Neural cell (in vitro differentiated cells): ENCODE measurements at regions not wholly inside any gene's neighbourhood (a gene's known extent, or its start where the extent isn't known, plus 50 kb on each side); places are given as distances from the start of the nearest gene placed in this dataset.
"Not testable (repeated sequence)": the region's sequence is repeated elsewhere in the genome, so short reads cannot be mapped to it uniquely, and the experiment has no call there.

Source experiments
- H2AFZ ChIP-seq: fragments of 200-600, 300-800 bp; sonication (generic), shearing (Covaris generic); 2 replicates; pipeline ENCODE4 v1.6.0; 2014; ENCODE audit warnings: low read depth, mild to moderate bottlenecking, antibody characterized with exemption, low read length, moderate library complexity
- H3F3A ChIP-seq: fragments of 200-600 bp; shearing (Covaris generic); 2 replicates; pipeline ENCODE4 v1.6.1; 2016; ENCODE audit warnings: mild to moderate bottlenecking, moderate library complexity, mixed read lengths, antibody characterized with exemption, low read length; ENCODE audit not compliant: insufficient read depth, poor library complexity, severe bottlenecking
- H3K27ac ChIP-seq: fragments of 200-600, 300-800 bp; sonication (generic), shearing (Covaris generic); 2 replicates; pipeline ENCODE4 v1.5.1; 2014; ENCODE audit warnings: mild to moderate bottlenecking, low read length, moderate library complexity
- H3K27me3 ChIP-seq: fragments of 300-800, 200-600 bp; sonication (generic), shearing (Covaris generic); 2 replicates; pipeline ENCODE4 v1.6.0; 2014; ENCODE audit warnings: mild to moderate bottlenecking, low read depth, low read length, moderate library complexity; ENCODE audit not compliant: insufficient read depth
- H3K36me3 ChIP-seq: fragments of 300-800, 200-600 bp; sonication (generic), shearing (Covaris generic); 2 replicates; pipeline ENCODE4 v1.5.1; 2014; ENCODE audit warnings: mild to moderate bottlenecking, antibody characterized with exemption, low read length, moderate library complexity; ENCODE audit not compliant: insufficient read depth
- H3K4me2 ChIP-seq: fragments of 300-800, 200-600 bp; sonication (generic), shearing (Covaris generic); 2 replicates; pipeline ENCODE4 v1.6.0; 2014; ENCODE audit warnings: mild to moderate bottlenecking, low read length
- H3K4me3 ChIP-seq: fragments of 300-800, 200-600 bp; sonication (generic), shearing (Covaris generic); 2 replicates; pipeline ENCODE4 v1.5.1; 2014; ENCODE audit warnings: mild to moderate bottlenecking, low read length, moderate library complexity
- H3K79me2 ChIP-seq: fragments of 200-600 bp; shearing (Covaris generic); replicated peaks from 2 replicates; pipeline ENCODE4 v1.6.0; 2014; ENCODE audit warnings: mild to moderate bottlenecking, low read length, moderate library complexity; ENCODE audit not compliant: insufficient read depth
- H3K9ac ChIP-seq: fragments of 300-800, 200-600 bp; sonication (generic), shearing (Covaris generic); 2 replicates; pipeline ENCODE4 v1.6.1; 2016; ENCODE audit warnings: mild to moderate bottlenecking, low read length, mixed read lengths
- H3K9me2 ChIP-seq: fragments of 200-600 bp; shearing (Covaris generic); 2 replicates; pipeline ENCODE4 v1.6.1; 2016; ENCODE audit warnings: mild to moderate bottlenecking, low read length, mixed read lengths; ENCODE audit not compliant: insufficient read depth
- H3K9me3 ChIP-seq: fragments of 200-600, 300-800 bp; sonication (generic), shearing (Covaris generic); 2 replicates; pipeline ENCODE4 v1.6.1; 2016; ENCODE audit warnings: mild to moderate bottlenecking, mixed run types, low read length, moderate library complexity, mixed read lengths
- H4K20me1 ChIP-seq: fragments of 200-600 bp; shearing (Covaris generic); 2 replicates; pipeline ENCODE4 v1.6.1; 2016; ENCODE audit warnings: mild to moderate bottlenecking, mixed run types; ENCODE audit not compliant: insufficient read depth
- EP300 ChIP-seq: fragments of 450-650 bp; conservative IDR thresholded peaks from 2 replicates; pipeline ENCODE4 v1.6.1; 2014; ENCODE audit warnings: antibody characterized with exemption, mild to moderate bottlenecking, moderate library complexity; ENCODE audit not compliant: poor library complexity, severe bottlenecking
- EZH2 ChIP-seq: fragments of 200-600, 300-800 bp; shearing (Covaris generic), sonication (generic); IDR thresholded peaks from 2 replicates; pipeline ENCODE4 v1.6.1; 2014; ENCODE audit warnings: antibody characterized with exemption, low read length, borderline replicate concordance, mild to moderate bottlenecking; ENCODE audit not compliant: insufficient read depth, poor library complexity, severe bottlenecking
- MXI1 ChIP-seq: fragments of 450-650 bp; conservative IDR thresholded peaks from 2 replicates; pipeline ENCODE4 v1.6.1; 2014; ENCODE audit warnings: antibody characterized with exemption, mild to moderate bottlenecking; ENCODE audit not compliant: poor library complexity, severe bottlenecking
- POLR2AphosphoS5 ChIP-seq: IDR thresholded peaks from 2 replicates; pipeline ENCODE4 v1.6.1; 2012
- RAD21 ChIP-seq: fragments of 450-650 bp; conservative IDR thresholded peaks from 2 replicates; pipeline ENCODE4 v1.6.1; 2014; ENCODE audit warnings: antibody characterized with exemption, mild to moderate bottlenecking, moderate library complexity
- SMC3 ChIP-seq: fragments of 450-650 bp; conservative IDR thresholded peaks from 2 replicates; pipeline ENCODE4 v1.6.1; 2014; ENCODE audit warnings: antibody characterized with exemption, mild to moderate bottlenecking, moderate library complexity; ENCODE audit not compliant: poor library complexity
- TAF1 ChIP-seq: IDR thresholded peaks from 2 replicates; pipeline ENCODE4 v1.6.1; 2012; ENCODE audit warnings: low read depth
- TF ChIP-seq, protein P1 (sequence below): IDR thresholded peaks from 2 replicates; pipeline ENCODE4 v1.6.1; 2012; ENCODE audit warnings: borderline replicate concordance
- TF ChIP-seq, protein P2 (sequence below): fragments of 450-650 bp; IDR thresholded peaks from 2 replicates; pipeline ENCODE4 v1.5.1; 2014; ENCODE audit warnings: antibody characterized with exemption, mild to moderate bottlenecking, moderate library complexity; ENCODE audit not compliant: poor library complexity, severe bottlenecking

DNA sequence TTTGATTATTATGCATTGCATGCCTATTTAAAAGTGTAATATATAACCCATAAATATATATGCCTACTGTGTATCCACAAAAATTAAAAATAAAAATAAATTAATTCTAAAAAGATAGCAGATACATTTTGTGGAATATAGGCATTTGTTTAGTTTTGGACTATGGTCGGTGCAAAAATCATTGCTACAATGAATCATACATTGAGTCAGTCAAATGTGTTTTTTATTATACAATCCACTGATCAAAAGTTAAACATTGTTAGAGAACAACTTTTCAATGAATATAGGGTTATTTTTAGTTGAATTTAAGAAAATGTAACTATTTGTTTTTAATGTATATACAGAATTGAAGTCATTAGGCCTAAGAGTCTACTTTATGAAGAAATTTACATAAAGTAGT, 885.9 kb downstream of the EFNA5 start:
- no peaks in the 10 kb centered on the region for H3K9me3 ChIP-seq
- no peak overlapping the region for H2AFZ ChIP-seq
- H3F3A ChIP-seq: no peaks in the 10 kb centered on the region
- no peak overlapping the region for H3K4me3 ChIP-seq
- H3K9me2 ChIP-seq: no peaks in the 10 kb centered on the region
- H3K27me3 ChIP-seq: no peaks in the 10 kb centered on the region
- H3K9ac ChIP-seq: no peak overlapping the region
- no peak overlapping the region for H3K27ac ChIP-seq
- no peaks in the 10 kb centered on the region for H4K20me1 ChIP-seq
- H3K79me2 ChIP-seq: no peaks in the 10 kb centered on the region
- TF ChIP-seq SMC3: no peak
- TF ChIP-seq MXI1: no peak
- no peak for TF ChIP-seq RAD21
- TF ChIP-seq, protein P1, sequence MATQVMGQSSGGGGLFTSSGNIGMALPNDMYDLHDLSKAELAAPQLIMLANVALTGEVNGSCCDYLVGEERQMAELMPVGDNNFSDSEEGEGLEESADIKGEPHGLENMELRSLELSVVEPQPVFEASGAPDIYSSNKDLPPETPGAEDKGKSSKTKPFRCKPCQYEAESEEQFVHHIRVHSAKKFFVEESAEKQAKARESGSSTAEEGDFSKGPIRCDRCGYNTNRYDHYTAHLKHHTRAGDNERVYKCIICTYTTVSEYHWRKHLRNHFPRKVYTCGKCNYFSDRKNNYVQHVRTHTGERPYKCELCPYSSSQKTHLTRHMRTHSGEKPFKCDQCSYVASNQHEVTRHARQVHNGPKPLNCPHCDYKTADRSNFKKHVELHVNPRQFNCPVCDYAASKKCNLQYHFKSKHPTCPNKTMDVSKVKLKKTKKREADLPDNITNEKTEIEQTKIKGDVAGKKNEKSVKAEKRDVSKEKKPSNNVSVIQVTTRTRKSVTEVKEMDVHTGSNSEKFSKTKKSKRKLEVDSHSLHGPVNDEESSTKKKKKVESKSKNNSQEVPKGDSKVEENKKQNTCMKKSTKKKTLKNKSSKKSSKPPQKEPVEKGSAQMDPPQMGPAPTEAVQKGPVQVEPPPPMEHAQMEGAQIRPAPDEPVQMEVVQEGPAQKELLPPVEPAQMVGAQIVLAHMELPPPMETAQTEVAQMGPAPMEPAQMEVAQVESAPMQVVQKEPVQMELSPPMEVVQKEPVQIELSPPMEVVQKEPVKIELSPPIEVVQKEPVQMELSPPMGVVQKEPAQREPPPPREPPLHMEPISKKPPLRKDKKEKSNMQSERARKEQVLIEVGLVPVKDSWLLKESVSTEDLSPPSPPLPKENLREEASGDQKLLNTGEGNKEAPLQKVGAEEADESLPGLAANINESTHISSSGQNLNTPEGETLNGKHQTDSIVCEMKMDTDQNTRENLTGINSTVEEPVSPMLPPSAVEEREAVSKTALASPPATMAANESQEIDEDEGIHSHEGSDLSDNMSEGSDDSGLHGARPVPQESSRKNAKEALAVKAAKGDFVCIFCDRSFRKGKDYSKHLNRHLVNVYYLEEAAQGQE: no peak
- TF ChIP-seq POLR2AphosphoS5: no peak
- TF ChIP-seq EP300: no peak
- TF ChIP-seq, protein P2, sequence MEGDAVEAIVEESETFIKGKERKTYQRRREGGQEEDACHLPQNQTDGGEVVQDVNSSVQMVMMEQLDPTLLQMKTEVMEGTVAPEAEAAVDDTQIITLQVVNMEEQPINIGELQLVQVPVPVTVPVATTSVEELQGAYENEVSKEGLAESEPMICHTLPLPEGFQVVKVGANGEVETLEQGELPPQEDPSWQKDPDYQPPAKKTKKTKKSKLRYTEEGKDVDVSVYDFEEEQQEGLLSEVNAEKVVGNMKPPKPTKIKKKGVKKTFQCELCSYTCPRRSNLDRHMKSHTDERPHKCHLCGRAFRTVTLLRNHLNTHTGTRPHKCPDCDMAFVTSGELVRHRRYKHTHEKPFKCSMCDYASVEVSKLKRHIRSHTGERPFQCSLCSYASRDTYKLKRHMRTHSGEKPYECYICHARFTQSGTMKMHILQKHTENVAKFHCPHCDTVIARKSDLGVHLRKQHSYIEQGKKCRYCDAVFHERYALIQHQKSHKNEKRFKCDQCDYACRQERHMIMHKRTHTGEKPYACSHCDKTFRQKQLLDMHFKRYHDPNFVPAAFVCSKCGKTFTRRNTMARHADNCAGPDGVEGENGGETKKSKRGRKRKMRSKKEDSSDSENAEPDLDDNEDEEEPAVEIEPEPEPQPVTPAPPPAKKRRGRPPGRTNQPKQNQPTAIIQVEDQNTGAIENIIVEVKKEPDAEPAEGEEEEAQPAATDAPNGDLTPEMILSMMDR: no peak
- no peak for TF ChIP-seq TAF1
- no peak for TF ChIP-seq EZH2
- no peak overlapping the region for H3K4me2 ChIP-seq
- no peaks in the 10 kb centered on the region for H3K36me3 ChIP-seq

DNA sequence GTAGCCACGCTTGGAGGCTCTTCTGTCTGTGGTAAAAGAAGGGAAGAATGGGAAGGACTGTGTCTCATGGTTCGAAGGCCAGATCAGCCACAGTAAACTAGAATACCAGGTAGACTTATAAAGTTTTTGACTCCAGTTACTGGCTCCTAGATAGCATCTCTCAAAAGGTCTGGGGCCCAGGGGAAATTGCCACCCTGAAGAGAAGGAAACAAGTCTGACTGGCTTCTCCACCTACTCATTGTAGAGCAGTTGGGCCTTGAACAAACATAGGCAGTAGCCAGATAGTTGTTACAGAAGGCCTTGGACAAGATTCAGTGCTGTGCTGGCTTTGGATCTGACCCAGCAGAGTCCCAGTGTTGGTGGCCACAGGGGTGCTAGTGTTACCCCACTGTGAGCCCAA, 890.4 kb downstream of the EFNA5 start:
- Histone ChIP-seq H2AFZ (no peak overlapping the region), H3K4me2 (no peak overlapping the region), H3K79me2 (no peaks in the 10 kb centered on the region), H4K20me1 (no peaks in the 10 kb centered on the region), H3K9me3 (no peaks in the 10 kb centered on the region), H3K36me3 (no peaks in the 10 kb centered on the region), H3K27me3 (no peaks in the 10 kb centered on the region), H3K4me3 (no peak overlapping the region), H3F3A (no peaks in the 10 kb centered on the region), H3K9ac (no peak overlapping the region), H3K9me2 (no peaks in the 10 kb centered on the region), H3K27ac (no peak overlapping the region)
- TF ChIP-seq SMC3 (no peak), EP300 (no peak), EZH2 (no peak), TAF1 (no peak), POLR2AphosphoS5 (no peak), RAD21 (no peak), MXI1 (no peak)
- TF ChIP-seq, protein P2: no peak
- TF ChIP-seq, protein P1: no peak

DNA sequence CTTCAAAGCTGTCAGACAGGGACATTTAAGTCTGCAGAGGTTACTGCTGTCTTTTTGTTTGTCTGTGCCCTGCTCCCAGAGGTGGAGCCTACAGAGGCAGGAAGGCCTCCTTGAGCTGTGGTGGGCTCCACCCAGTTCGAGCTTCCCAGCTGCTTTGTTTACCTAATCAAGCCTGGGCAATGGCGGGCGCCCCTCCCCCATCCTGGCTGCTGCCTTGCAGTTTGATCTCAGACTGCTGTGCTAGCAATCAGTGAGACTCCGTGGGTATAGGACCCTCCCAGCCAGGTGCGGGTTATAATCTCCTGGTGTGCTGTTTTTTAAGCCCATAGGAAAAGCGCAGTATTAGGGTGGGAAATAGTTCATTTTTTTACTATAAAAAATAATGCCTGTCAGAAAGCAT, 894.2 kb downstream of the EFNA5 start:
- not testable (repeated sequence) for H3K27ac ChIP-seq, H3K9ac ChIP-seq, H3K4me3 ChIP-seq, H2AFZ ChIP-seq, H3K36me3 ChIP-seq, H3K9me2 ChIP-seq, H3K4me2 ChIP-seq, H3K79me2 ChIP-seq, H3K27me3 ChIP-seq, H4K20me1 ChIP-seq, H3K9me3 ChIP-seq, H3F3A ChIP-seq
